Erythroblast (primary cell): ENCODE measurements at regions not wholly inside any gene's neighbourhood (a gene's known extent, or its start where the extent isn't known, plus 50 kb on each side); places are given as distances from the start of the nearest gene placed in this dataset.
"Not testable (repeated sequence)": the region's sequence is repeated elsewhere in the genome, so short reads cannot be mapped to it uniquely, and the experiment has no call there.

Source experiments
- GATA1 ChIP-seq: IDR thresholded peaks from 2 replicates; pipeline ENCODE4 v1.6.1; 2011; ENCODE audit warnings: low read depth, mild to moderate bottlenecking, control low read depth, low read length, moderate library complexity
- POLR2A ChIP-seq: IDR thresholded peaks from 2 replicates; pipeline ENCODE4 v1.6.1; 2011; ENCODE audit warnings: mild to moderate bottlenecking, low read length

DNA sequence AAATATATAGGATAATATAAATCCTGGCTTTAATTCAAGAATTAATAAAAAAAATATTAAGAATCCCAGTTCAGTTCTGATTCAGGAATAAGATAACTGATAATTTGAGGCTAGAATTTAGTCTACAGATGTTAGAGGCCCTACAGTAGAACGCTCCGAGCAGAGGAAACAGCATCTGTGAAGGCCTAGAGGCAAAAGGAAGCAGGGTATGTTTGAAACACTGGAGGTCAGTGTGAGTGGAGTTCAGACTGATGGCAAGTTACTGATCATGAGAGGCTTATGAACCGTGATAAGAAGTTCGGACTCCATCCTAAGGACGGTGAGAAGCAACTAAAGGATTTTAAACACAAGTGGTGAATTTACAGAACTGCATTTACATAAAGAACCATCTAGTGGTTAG, 79.3 kb upstream of the NOTCH2NLA start:
- not testable (repeated sequence) for TF ChIP-seq POLR2A, GATA1
